SW 1271 (cell line): ENCODE measurements at regions not wholly inside any gene's neighbourhood (a gene's known extent, or its start where the extent isn't known, plus 50 kb on each side); places are given as distances from the start of the nearest gene placed in this dataset.
"Not testable (repeated sequence)": the region's sequence is repeated elsewhere in the genome, so short reads cannot be mapped to it uniquely, and the experiment has no call there.

Source experiments
- DNase-seq, 2 experiments: peaks; one replicate each; lab custom pipeline; 2025; lab: John Stamatoyannopoulos, UW

DNA sequence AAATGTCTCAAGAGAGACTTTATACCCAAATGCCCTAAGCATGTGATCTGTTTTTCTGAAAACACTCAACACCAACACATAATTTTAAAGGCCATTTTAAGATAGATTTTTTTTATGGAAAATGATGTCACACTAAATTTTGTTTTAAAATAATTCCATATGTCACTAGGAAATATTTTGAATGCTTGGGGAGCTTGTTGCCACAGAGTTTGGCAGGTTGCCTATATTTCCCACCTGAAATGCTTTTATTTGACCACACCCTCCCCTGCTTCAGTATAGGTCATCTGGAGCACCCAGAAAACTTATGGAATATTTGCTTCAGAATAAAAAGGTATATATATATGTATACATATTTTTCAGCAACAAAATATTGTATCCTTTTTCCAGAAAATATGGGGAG is 180.0 kb upstream of the ANK3 start:
- DNase-seq, result no peak

DNA sequence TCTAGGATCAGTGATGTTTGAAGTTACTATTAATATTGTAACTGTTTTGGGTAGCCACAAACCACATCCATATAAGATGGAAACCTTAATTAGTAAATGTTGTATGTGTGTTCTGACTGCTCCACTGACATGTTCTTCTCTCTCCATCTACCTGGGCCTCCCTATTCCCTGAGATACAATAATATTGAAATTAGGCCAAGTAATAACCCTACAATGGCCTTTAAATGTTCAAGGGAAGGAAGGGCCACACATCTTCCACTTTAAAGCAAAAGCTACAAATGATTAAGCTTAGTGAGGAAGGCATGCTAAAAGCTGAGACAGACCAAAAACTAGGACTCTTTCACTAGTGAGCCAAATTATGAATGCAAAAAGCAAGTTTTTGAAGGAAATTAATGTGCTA is 176.4 kb upstream of the ANK3 start:
- DNase-seq, result no peak

DNA sequence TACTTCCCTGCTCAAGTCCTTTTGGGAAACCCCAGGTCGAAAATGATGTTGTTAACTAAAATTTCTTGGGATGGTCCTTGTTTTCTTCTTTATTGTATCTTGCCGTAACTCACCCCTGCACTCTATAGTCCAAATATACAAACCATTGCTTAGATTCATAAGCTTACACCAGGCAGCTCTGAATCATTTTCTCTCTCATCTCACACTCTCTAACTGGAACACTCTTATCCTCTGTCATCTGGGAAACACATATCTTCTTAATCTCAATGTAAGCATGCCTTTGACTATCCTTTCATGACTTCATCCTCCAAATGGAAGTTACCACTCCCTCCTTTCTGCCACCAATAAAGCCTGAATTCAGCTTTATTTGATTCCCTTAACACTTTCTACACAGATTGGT is 175.8 kb upstream of the ANK3 start:
- DNase-seq, result no peak

DNA sequence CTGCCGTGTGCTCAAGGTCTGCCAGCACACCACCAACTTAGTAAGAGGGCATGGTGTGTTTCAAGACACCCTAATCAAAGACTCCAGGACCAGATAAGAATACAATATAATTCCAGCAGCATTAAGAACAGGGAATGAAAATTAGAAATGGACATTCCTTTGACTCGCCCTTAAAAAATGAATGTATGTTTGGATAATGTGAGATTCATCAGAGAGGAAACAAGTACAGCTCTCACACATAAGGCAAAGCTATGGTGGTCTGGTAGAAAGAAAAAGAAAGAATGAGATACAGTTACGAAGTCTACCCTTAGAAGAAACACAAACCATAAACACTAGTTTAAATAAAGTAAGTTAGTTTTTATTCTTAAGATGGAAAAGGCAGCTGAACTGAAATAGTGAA is 174.8 kb upstream of the ANK3 start:
- DNase-seq, result no peak

DNA sequence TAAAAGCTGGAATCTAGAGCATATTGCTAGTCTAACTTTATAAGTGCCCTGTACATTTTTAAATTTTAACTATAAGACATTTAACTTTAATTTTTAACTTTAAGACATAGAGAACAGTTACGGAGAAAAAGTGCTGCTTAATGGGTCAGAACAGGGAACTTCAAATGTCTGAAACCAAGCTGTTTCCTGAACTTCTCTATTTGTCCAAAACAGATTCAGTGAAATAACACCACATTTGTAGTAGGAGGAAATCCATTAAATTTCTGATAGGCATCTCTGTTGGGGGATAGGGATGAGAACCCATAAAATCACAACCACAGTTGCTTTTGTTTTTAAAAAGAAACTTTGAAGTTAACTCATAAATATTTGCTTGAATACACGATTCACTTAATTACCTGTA is 170.8 kb upstream of the ANK3 start:
- no peak for DNase-seq

DNA sequence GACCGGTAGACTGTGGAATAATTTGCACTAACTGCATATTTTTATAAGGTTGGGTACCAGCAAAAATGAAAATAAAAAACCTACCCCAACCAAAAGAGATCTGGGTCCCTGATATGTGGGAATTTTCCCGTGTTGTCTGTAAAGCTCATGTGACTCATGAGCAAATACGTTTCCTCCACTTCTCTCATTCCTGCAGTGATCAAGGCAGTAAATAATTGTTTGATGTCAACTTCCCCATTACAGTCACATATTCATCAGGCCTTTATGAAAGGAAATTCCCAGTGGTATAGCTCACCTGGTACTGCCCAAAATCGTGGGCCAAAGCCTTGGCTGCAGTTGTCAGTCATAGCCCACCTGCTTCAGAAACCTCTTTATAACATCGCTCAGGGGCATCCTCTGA is 166.0 kb upstream of the ANK3 start:
- DNase-seq, result no peak

DNA sequence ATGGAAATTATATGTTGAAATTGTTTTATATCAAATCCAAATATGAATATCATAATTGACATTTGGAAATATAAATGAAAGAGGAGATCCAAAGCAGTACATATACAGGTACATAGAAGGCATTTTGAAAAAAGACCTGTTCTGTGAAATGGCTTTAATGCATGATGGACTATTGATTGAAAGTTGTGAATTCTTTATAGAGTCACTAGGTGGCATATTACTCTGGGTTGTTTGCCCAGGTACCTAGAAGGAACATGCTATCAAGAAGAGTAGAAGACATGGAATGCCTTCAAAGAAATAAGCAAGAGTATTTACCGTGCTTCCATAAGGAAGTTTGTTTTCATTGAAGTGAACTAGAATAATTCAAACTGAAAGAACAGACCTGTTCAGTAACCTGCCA is 160.0 kb upstream of the ANK3 start:
- peak in 1 of 2 experiments; percentile 32 for DNase-seq

DNA sequence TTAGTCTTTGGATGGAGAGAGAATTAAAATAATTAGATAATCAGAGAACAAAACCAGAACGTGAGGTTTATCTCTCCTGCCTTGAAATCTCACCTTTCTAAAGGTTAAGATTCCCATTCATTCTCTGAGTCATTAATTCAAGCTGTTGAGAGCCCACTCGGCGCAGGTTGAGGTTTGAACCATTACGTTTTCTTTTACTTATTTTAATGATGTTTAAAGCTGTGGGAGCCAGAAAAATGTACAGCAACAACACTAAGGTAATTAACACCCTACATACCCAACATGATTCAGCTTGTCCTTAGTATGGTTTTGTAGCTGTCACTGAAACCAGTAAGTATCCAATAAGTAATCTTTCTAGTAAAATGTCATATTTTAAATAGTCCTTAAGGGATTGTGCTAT is 153.0 kb upstream of the ANK3 start:
- no peak for DNase-seq

DNA sequence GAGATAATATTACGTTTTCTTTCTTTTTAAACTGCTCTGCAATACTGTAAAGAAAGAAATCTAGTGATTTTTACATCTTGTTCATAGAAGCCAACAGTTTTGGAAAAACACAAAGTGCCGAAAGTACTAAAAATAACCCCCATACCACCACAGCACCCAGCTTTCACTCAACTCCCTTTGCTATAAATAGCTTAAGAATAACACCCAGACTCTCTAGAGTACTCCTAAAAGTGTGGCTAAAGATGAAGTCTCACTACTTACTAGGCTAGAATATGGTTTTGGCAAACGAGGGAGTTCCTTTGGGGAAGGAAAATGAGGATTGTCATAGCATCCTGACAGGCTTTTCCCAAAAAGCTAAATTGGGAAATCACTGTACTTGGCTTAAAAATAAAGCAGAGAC is 151.8 kb upstream of the ANK3 start:
- DNase-seq, result no peak

DNA sequence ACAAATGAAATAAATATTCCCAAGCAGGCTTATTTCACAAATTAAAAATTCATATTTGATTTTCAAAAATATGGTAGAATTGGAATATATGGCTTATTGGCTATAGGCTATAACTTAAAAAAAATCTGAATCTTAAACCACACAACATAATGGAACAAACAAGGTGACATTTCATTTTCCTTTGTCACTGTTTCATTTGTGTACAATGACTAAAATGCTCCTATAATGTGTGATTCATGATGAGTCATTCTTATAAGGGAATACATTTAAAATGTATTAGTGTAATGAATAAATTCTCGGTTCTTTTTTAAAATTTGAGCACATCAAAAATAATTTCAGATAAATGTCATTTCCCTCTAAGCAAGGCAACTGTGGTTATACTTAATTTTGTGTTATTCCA is 148.0 kb upstream of the ANK3 start:
- no peak for DNase-seq

DNA sequence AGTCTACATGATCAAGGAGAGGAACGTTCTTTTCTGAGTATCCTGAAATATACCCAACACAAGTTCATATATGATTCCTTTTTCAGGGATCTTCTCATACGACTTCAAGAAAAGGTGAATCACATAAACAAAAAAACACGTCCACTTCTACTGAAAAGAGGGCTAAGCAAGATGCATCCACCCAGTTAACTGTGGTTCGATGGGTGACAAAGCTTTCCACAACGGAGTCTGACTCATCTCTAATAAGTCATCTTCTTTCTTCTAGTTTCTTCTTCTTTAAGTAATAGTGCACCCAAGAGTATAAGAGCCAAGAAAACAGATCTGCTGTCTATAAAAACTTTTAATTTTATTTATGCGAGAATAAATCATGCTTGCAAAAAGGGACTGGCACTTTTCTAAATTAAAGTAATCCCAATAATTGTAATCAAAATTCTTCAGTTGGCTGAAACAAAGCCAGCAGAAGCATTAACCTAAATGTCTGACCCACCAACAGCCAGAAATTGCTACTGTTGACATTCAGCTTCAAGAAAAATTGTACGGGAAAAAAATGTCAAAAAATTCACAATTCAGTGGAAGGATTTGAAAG is 146.9 kb upstream of the ANK3 start:
- no peak for DNase-seq

DNA sequence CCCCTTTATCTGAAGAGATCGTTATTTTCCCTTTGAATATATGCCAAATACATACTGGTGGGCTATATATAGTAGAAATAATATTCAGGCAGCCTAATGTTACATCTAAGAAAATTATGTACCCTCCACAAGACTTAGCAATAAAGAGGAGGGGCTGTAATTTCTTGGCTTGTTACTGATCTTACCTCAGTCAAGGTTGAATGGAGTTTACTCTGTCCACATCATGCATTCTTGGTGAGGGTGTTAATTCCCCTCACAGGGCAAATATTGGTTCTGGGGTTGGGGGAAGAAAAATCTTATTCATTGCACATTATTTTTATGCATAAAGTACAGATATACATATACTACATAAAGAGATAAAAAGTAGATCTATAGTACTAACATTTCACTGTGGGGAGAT is 145.8 kb upstream of the ANK3 start:
- DNase-seq, result no peak

DNA sequence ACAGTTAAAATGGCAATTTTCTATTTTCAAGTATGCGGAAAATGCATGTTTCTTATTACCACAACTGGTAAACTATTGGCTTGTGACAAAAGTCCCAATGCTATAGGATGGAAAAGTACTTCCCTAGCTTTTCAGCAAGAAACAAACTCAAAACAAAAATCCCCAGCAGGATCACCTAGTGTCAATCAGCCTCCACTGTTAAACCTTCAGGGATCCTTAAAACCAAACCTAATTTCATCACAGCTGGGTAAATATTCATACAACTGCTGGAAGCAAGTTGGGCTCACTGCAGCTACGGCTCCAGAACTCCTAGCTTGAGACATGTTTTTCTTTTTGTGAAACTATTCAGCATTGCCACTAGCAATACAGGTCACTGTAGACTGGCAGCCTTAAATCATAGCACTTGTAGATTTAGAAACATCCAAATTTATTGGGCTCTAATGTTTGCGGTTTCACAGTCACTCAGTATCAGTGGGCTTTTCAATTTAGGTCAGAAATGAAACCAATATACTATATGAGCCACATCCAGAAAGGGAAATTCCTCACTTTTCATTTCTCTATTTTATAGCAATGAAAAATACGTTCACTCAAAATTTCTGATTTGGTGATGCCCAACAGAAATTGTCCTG is 145.2 kb upstream of the ANK3 start:
- no peak for DNase-seq

DNA sequence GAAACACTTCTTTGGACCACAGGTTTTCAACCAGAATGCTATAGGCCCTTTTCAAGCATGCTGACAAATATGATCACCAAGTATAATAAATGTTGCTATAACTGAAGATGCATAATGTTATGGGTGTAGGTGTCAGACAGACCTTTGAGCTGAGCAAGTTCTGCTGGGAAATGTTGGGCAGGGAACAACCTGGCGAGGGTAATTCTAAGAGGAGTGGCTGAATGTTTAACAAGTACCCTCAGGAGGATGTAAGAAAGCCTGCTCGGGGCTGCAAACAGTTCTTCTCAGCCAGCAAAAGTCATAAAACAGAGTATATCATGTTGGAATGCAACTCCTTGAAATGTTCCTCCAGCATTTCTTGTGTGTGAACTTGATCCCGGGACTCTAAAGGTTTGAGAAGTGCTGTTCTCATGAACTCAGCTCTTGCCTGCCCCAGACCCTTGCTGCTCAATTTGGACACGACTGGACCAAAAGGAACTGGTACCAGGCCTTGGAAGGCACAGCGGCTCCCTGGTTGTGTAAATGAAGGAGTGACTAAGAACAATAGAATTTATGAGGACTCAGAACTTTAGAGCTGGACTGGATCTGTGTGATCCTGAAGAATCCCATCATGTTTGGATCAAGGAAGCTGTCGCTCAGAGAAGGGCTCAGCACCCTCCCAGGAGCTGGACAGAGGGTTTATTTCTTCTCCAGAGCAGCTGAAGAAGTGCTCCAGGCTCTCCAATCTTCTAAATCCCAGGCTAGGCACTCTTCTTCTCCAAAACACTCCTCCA is 143.2 kb upstream of the ANK3 start:
- DNase-seq, result no peak

DNA sequence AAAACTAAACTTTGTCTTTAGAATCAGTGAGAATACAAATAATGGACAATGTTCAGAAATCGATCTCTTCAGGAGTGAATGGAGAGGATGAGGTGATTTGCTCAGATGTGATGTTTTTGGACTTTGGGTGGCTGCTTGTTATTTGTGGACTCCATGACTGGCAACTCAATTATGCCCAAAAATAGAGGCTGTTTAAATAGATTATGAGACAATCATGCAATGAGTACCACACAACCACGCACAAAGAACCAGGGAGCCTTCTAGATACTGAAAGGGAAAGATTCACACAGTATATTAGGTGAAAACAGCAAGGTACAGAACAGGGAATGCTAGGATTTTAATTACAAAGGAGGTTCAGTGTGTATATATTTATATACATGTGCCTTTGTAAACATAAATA is 141.3 kb upstream of the ANK3 start:
- DNase-seq, result no peak

DNA sequence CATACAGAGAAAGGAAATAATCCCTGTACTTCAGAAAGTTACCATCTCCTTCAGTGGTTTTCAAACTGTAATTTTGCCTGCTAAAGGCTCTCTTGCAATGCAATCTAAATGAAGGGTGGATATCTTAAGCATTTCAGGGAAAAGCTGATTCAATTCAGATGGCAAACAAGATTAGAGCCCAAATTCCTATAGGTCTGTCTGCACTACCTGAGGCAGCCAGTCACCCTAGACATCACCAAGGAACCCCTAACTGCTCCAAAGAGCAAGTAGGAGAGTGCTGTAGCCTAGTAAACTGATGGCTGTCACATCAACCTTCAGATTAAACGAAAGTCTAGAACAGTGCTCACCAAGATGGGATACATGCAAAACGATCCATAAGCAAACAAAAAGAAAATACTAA is 138.0 kb upstream of the ANK3 start:
- DNase-seq, result no peak

DNA sequence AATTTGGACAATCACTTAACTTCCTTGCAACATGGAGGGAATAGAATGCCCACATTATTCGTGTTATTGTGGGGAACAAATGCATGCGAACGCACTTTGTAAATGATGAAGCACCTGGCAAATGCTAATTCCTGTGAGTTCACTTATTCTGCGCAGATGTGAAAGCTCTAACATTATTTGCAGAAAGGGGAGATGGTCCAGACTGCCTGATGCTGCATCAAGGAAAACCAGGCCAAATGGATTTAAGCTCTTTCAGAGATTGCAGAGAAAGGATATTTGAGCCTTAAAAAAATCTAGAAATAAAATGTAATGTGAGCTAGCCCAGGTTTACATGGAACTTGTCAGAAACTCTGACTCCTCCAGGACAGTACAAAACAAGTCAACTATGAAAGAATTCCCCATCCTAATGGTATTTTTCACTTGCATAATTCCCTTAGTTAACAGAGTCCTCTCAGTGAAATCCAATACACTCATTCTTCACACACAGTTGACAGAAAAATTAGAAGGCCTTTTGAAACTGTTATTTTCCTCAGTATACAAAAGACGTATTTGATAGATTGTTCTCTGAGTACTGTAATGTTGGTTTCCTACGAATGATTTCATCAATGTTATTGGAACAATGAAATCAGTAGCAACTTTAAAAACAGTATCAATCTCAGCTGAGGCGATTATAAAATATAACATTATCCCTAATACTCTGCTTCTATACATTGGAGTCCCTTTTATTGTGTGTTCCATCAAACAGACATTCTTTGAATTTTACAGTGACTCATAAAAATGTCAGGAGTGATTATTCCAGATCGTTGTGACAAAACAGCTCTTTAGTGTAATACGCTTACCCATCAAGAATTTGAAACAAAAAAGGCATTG is 136.3 kb upstream of the ANK3 start:
- no peak for DNase-seq

DNA sequence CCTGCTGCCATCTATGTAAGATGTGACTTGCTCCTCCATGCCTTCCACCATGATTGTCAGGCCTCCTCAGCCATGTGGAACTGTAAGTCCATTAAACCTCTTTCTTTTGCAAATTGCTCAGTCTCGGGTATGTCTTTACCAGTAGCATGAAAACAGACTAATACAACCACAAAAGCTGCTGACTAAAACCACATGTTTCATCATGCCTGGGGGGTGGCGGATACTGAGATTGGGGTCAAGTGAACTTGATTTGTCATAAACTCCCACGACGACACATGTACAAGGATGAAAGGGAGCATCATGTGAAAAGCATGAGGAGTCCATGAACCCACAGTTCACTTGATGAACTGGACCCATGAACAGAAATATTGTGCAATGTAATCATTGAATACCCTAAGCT is 134.9 kb upstream of the ANK3 start:
- no peak for DNase-seq

DNA sequence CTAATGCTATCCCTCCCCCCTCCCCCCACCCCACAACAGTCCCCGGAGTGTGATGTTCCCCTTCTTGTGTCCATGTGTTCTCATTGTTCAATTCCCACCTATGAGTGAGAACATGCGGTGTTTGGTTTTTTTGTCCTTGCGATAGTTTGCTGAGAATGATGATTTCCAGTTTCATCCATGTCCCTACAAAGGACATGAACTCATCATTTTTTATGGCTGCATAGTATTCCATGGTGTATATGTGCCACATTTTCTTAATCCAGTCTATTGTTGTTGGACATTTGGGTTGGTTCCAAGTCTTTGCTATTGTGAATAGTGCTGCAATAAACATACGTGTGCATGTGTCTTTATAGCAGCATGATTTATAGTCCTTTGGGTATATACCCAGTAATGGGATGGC is 133.7 kb upstream of the ANK3 start:
- not testable (repeated sequence) for DNase-seq

DNA sequence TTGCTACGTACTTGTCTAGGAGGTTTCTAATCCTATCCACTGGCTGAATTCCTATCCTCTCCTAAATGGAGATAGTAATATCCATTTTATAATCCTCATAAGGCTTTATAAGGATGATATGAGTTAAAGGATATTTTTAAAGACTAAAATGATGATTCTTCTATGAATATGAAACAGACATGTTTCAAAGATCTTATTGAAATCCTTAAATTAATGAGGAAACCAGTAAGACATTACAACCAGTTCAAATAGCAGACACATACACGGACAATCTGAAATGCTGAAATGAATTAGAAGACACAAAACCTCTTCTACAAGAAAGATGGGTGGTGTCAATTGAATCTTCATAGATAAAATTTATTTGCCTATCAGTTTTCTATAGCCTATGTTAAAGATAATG is 132.9 kb upstream of the ANK3 start:
- DNase-seq, result no peak

DNA sequence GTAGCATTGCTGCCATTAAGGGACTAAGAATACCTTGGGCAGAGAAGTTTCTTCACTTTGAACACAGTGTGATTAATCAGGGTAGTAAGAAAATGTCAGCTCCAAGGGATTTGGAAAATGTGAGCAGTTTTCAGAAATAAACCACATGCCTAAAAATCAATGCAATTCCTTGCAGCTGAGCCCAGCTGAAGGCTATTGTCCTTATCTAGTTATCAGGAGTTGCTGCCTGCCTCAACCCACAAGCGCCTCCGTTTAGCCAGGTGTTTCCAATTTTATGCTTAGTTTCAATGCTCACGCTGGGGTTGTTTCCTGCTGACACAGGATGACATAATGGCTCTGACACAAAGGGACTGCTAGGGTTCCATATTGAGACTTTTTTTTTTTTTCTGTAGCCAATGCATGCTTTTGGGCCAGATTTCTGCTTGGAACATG is 132.3 kb upstream of the ANK3 start:
- DNase-seq, result no peak

DNA sequence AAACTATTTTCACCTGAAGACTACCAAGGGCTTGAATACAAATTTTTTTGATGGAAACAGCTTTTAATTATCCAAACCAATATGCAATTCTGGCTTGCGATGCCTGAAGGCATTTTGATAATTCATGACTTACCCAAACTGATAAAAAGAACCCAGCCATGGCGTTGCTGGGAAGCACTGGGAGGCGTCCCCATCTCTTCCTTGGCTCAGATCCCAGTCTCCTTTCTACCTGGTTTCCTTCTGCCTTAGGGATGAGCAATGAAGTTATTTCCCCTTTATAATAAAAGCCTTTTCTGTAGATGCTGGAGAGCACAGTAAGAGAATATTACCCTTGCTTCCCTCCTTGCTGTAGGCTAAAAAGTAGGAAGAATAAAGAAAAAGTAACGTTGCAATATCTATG is 129.1 kb upstream of the ANK3 start:
- DNase-seq, result no peak

DNA sequence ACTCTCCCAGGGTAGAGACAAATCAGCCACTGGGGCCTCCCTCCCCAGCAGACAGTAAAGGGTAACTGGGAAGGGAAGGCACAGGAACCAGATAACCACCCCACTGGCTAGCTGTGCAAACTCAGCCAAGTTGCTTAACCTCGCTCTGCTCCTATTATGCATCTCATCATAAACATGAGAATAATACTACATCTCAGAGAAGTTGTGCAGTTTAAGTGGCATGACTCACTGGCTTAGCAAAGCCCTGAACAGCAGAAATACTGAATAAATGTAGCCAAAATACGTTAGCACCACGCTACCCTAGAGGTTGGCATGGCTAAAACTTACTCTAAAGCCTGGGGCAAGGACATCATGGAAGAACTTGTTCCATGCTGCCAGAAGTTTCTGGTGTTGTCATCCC is 128.1 kb upstream of the ANK3 start:
- no peak for DNase-seq
